SKM-1 (cell line): ENCODE measurements at regions not wholly inside any gene's neighbourhood (a gene's known extent, or its start where the extent isn't known, plus 50 kb on each side); places are given as distances from the start of the nearest gene placed in this dataset.
A peak's percentile ranks its signal among the peaks of the same experiment; 100 is the strongest.

Source experiments
- DNase-seq: peaks from one replicate; lab custom pipeline; 2025; ENCODE audit not compliant: unreplicated experiment; lab: John Stamatoyannopoulos, UW

DNA sequence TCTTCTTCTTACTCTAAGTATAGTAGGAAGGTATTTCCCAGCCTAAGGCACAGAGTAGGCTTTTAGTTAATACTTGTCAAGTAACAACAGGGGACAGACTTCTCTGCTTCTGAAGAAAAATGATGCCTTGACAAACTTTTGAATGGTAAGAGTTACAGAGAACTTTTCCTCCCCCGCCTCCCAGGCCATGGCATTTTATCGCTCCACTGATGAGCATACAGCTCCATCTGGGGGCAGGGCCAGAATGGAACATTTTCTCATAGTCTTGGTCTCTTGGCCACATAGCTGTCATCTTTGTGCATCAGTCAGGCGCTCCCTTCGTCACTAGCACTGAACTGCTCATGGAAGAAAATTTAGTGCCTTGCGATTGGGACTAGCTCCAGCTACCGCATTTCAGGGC, 1066.8 kb upstream of the CITED2 start:
- no peak for DNase-seq

DNA sequence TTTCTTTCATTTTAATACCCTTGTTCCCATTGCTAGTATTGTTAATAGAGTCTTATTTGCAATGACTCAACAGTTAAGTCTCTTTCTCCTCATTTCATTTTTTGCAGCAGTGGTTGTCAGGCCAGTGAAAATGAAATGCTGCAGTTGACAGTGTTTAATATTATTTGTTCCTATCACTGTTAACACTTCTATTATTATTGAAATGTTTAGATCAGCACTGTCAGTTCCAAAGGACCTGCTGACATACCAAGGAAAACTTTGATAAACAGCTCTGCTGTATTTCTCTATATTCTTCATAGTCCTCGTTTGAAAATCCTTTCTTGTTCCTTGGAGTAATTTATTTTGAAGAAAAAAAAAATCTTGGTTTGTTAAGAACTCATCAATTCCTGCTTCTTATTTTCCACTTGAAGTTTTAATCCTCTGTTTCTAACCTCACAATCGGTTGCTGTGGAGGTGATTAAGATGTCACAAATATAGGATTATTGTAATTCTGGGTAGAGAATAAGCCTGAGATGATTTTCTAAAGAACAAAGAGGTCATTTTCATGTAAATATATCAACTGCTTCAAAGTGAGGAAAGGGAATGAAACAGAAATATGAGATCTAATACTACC, 1065.9 kb upstream of the CITED2 start:
- DNase-seq, result no peak

DNA sequence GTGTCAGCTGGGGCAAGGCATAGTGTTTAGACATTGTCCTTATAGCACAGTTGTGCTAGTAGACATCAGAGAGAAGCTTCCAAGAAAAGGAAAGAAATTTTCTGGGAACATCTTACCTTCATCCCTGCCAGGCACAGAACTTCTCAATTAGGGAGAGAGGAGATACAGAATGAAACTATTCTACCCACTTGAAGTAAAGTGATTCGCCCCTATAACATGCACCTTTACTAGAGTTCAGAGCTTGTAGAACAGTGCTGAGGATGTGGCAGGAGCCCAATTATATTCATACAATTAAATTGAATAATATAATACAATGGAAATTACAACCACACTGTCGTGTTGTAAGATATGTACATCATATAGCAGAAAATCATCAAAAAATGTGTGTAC, 1063.9 kb upstream of the CITED2 start:
- no peak for DNase-seq

DNA sequence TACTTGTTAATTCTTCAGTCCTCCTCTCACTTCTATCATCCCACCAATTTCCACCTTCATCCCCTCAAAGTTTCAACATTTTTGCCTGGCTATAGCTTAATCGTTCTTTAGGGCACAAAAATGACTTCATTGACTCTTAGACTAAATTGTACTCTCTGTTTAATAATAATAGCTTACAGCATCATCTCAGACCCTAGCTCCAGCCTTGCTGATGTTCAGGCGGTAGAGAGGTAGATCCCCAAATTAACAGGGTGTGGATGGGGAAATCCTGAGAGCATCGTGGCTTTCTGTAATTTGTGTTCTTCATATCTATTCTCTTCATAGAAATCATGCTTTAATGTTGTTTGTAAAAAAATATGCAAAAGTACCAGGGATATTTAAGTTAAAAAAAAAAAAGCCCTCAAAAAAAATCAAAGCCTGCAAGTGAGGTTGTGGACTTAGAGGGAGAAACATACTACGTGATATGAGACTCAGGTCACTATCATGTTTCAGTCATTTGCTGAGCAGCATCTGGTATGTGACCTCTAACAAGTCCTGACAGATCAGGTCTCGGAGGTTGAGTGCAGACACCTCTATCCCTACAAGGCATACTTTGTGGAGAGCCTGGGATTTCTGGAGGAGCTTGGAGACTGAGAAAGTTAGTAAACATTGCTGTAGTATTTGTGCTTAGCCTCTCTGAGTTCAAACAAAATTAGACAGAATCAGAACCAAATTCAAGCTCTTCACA, 1063.3 kb upstream of the CITED2 start:
- no peak for DNase-seq

DNA sequence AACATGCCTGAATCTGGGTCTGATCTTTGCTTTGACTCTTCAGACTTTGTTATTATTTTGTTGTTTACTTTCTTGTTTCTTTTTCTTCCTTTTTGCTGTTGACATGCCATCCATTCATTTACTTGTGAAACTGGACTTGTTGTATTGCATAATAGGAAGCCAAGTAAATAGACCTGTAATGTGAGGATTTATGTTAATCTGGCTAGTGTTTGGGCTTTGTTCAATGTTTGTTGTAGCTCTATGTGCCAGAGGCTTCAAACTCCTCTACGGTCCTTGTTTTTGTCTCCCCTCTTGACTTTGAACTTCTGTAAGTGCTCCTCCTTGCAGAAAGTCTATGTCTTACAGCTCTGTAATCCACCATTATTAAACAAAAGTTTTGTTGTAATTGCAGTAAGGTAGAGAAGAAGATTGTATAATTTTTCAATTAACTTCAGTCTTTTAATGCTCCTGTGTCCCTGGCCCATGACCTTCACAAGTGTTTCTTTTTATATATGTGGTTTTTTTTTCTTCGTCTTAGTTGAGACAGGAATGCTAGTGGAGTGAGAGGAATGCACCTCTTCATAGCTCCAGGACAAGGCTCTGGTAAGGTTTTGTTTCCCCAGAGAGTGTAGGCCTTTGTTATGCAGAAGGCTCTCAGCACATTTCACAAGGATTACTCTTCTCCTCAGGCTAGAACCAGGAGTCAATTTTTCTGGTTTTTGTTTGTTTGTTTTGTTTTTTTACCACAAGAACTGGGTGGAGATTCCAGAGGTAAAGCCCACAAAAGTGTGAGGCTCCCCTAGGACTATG, 1061.8 kb upstream of the CITED2 start:
- no peak for DNase-seq

- DNase-seq, result no peak
These were observed 1060.3 kb upstream of the CITED2 start for GRCh38 chr6:140434761-140435160.

- DNase-seq, result no peak
These were observed 1058.6 kb upstream of the CITED2 start for GRCh38 chr6:140433072-140433471.

- DNase-seq, result no peak
These were observed 1053.4 kb upstream of the CITED2 start for GRCh38 chr6:140427842-140428241.

DNA sequence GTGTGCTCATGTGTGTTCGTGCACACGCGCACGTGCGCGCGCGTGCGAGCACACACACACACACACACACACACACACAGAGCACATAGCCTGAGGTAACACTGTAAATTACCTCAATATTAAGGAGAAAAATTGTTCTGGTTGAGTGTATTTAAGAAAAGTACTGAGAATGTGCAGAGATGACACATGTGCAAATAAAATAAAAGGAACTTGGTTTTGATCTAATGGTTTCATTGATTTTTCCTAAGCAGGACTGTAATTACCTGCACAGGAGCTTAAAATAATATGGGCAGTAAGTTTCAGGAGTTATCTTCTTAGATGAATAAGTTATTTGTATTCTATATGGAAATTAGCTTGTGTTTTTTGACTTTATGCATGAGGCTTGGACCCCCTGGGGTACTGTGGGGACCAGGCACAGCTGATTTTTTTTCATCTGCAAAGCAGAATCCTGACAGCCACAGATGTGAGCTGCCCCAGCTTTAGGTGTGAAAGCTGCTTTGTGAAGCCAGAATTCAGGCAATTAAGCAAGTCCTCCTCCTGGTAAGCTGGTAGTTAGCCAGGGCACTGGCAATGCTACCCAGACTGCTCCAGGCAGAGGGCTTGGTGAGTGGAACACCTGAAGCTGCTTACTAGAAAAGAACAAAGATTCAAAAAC, 1040.6 kb upstream of the CITED2 start:
- DNase-seq, result no peak

DNA sequence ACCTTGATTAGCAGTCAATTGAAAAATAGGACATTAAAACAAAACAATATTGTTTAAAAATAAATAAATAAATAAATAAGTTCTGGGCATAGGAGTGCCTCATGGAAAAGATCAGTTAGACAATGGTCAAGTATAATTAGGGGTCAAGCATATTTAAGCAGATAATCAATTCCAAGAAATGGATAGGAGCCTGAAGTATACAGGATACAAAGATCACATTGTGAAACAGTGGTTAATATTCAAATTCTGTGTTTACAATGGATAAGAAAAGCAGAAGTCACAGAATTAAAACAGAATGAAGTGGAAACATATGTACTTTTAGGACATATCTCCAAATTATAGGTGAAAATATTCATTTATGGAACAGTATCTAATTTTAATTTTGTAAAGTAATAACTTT, 1028.6 kb upstream of the CITED2 start:
- no peak for DNase-seq

DNA sequence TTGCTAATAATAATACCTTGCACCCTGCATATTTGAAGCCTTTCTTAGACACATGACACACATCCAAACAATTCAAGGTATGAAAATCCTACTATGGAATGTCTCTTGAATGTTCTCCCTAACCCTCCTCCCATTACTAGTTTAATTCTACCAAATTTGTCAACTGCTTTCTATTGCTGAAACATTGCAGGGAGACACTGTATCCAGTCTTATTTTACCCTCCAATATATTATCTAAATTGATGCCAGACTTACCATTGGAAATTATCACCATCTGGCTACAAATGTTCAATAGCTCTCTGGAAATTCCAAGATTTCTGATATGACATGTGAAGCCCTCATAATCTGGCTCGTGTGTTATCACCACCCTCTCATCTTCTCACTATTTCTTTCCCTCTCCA, 1027.3 kb upstream of the CITED2 start:
- DNase-seq, result no peak

GRCh38 chr6:140398076-140398475, 1023.6 kb upstream of the CITED2 start:
- DNase-seq, result no peak

- no peak for DNase-seq
These were observed 1022.7 kb upstream of the CITED2 start for GRCh38 chr6:140397106-140397505.

DNA sequence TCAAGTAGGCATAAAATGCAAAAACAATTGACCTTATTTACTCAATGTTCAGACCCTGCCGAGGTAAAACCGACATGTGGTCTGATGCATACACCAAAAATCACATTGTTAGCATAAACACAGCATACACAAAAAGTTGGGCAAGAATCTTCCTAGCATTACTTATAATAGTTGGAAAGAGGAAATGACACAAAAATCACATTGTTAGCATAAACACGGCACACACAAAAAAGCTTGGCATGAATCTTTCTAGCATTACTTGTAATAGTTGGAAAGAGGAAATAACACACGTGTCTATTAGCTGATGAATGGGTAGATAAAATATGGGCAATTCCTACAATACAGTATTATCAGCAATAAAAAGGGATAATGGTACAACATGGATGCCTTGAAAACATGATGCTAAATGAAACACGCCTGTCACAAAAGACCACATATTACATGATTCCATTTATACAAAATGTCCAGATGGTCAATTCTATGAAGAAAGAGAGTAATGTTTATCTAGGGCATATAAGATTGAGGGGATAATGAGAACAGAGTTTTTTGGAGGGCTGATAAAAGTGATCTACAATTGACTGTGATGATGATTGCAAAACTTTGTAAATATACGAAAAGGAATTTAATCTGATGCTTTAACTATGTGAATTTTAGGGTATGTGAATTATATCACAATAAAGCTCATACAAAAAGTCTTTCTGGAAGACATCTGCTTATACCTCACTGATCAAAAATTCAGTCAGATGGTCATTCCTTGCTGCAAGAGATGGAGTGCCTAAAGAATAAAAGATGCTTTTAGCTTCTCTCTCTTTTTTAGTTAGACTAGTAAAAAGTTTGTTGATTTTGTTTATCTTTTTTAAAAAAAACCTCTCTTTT, 1019.5 kb upstream of the CITED2 start:
- DNase-seq, result no peak

DNA sequence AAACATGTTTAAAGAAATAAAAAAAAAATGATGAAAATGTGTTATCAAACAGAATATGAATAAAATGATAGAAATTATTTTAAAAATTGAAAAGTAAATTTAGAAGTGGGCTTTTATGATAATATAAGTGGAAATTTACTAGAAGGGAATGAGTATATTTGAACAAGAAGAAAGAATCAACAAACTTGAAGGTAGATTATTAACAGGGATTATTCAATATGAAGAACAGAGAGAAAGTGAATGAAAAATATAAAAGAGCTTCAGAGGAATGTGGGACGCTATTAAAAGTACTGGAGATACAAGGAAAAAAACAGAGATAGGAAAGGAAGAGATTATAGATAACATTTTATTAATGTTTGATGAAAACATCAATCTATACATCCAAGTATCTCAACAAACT, 1014.4 kb upstream of the CITED2 start:
- no peak for DNase-seq

- DNase-seq, result no peak
These were observed 1013.8 kb upstream of the CITED2 start for GRCh38 chr6:140388192-140388802.

DNA sequence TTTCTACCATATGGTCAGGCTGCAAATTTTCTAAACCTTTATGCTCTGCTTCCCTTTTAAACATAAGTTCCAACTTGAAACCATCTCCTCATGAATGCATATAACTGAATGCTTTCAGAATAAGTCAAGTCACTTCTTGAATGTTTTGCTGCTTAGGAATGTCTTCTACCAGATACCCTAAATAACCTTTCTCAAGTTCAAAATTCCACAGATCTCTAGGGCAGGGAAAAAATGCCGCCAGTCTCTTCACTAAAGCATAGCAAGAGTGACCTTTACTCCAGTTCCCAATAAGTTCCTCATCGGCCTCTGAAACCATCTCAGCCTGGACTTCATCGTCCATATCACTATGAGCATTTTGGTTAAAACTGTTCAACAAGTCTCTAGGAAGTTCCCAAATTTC, 1011.2 kb upstream of the CITED2 start:
- DNase-seq, result no peak

DNA sequence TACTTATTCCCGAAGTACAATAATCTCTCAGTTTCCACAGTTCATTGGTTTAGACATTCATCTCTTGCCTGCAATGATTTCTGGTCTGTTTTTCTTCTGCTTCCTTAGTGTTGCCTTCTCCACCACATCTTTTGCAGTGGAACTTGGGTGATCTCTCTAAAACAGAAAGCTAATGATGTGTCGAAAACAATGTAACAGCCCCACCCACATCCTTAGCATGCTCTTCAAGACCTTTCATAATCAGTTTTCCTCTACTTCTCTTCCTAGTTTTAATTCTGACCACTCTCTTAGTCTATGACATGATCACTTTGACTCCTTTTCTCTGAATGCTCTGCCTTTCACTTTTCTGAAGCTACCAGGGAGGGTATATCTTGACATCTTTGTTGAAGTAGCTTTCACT, 1007.9 kb upstream of the CITED2 start:
- peak; percentile 48 for DNase-seq

DNA sequence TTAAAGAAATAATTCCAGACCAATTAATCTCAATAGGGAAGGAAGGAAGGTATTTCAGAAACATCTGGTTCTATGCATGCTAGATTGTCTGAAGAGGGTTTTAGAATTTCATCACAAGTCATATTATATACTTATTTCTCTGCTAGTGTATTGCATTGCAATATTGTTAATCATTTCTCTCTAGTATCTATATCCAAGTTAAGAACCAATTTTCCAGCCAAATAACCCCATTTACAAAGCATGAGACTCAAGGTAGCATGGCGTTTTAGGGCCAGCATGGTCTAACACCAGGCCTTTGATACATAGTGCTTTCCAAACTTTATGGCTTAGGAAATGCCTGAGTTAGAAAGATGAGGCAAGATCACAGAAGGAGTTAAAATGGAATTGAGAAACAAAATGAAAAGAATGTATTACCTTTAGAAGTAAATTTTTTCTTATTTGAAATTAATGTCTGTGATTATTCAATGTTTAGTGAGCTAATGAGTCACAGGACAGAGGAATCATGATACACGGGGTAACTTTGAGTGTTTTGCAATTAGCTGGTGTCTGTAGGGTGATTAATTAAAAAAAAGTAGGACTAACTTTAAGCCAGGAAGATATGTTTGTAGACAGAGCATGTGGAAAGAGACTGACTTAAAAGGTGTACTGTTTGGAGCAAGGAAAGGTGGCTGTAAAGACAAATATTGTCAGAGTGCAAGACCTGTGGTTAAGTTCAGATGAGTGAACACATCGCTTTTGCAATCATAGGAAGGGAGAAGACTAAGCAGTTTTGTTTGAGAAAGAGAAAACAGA, 1006.2 kb upstream of the CITED2 start:
- DNase-seq, result peak; percentile 41

DNA sequence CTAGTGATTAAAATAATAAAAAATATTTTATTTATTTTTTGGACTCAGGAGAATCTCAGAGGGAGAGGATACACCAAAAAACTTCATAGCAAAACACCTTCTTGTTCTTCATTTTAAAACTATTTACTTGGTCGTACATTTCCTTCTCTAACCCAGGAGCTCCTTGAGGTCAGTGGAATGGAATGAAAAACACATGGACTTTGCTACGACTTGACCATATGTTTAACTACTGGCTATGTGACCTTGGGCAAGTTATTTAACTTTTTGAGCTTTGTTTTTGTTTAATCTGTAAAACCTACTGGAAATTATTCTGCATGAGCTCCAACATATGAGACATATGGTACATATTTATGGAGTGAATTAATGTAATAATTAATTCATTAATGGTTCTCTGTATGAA, 1005.5 kb upstream of the CITED2 start:
- DNase-seq, result no peak
